ENCODE measurements at regions not wholly inside any gene's neighbourhood (a gene's known extent, or its start where the extent isn't known, plus 50 kb on each side); places are given as distances from the start of the nearest gene placed in this dataset.

- no peak for DNase-seq (ENCODE audit: low read depth)
- H3K4me3 ChIP-seq (ENCODE audit: low read depth, low read length), result no peak overlapping the region
- TF ChIP-seq MYC (IDR thresholded peaks at IDR 0.05; ENCODE audit: low read depth, low read length) (no peak), MAX (IDR thresholded peaks at IDR 0.05; ENCODE audit: low read depth, low read length) (no peak), POLR2A (IDR thresholded peaks at IDR 0.05; ENCODE audit: extremely low read depth, insufficient read length) (no peak), CTCF (IDR thresholded peaks at IDR 0.05; ENCODE audit: low read depth, low read length) (no peak)
These were observed 89.6 kb downstream of the CEBPB start for GRCh38 chr20:50279988-50280850.

- H3K4me3 ChIP-seq (ENCODE audit: low read depth, low read length), result no peak overlapping the region
- no peak for DNase-seq (ENCODE audit: low read depth)
- TF ChIP-seq POLR2A (IDR thresholded peaks at IDR 0.05; ENCODE audit: extremely low read depth, insufficient read length), result no peak
- TF ChIP-seq CTCF (IDR thresholded peaks at IDR 0.05; ENCODE audit: low read depth, low read length), result no peak
- TF ChIP-seq MAX (IDR thresholded peaks at IDR 0.05; ENCODE audit: low read depth, low read length), result no peak
- TF ChIP-seq MYC (IDR thresholded peaks at IDR 0.05; ENCODE audit: low read depth, low read length), result no peak
These were observed 90.4 kb downstream of the CEBPB start for GRCh38 chr20:50280851-50281655.

- H3K4me3 ChIP-seq (ENCODE audit: low read depth, low read length), result no peak overlapping the region
- TF ChIP-seq MYC (IDR thresholded peaks at IDR 0.05; ENCODE audit: low read depth, low read length), result no peak
- peak; percentile 40 for TF ChIP-seq CTCF (IDR thresholded peaks at IDR 0.05; ENCODE audit: low read depth, low read length)
- DNase-seq (ENCODE audit: low read depth), result no peak
These were observed 91.4 kb downstream of the CEBPB start for GRCh38 chr20:50281831-50282591.

GRCh38 chr20:50282592-50283241 lies 92.1 kb downstream of the CEBPB start:
- no peak overlapping the region for H3K4me3 ChIP-seq (ENCODE audit: low read depth, low read length)
- DNase-seq (ENCODE audit: low read depth), result peak; percentile 55
- TF ChIP-seq MAX (IDR thresholded peaks at IDR 0.05; ENCODE audit: low read depth, low read length) (no peak), CTCF (IDR thresholded peaks at IDR 0.05; ENCODE audit: low read depth, low read length) (peak; percentile 20), MYC (IDR thresholded peaks at IDR 0.05; ENCODE audit: low read depth, low read length) (no peak), POLR2A (IDR thresholded peaks at IDR 0.05; ENCODE audit: extremely low read depth, insufficient read length) (no peak)

GRCh38 chr20:50283370-50283769 lies 92.7 kb downstream of the CEBPB start:
- DNase-seq (ENCODE audit: low read depth), result no peak
- no peak overlapping the region for H3K4me3 ChIP-seq (ENCODE audit: low read depth, low read length)

More at GRCh38 chr20:50283370-50283769, 92.7 kb downstream of the CEBPB start:
- no peak for TF ChIP-seq MAX (IDR thresholded peaks at IDR 0.05; ENCODE audit: low read depth, low read length)
- TF ChIP-seq CTCF (IDR thresholded peaks at IDR 0.05; ENCODE audit: low read depth, low read length), result no peak
- no peak for TF ChIP-seq MYC (IDR thresholded peaks at IDR 0.05; ENCODE audit: low read depth, low read length)
- no peak for TF ChIP-seq POLR2A (IDR thresholded peaks at IDR 0.05; ENCODE audit: extremely low read depth, insufficient read length)

Data from NB4 (cell line).